HG03457 (cell line): ENCODE measurements at regions not wholly inside any gene's neighbourhood (a gene's known extent, or its start where the extent isn't known, plus 50 kb on each side); places are given as distances from the start of the nearest gene placed in this dataset.
"Not testable (repeated sequence)": the region's sequence is repeated elsewhere in the genome, so short reads cannot be mapped to it uniquely, and the experiment has no call there.

Source experiments
- ATAC-seq: cut with Tn5 transposase; IDR thresholded peaks from one replicate; pipeline ENCODE4 v1.9.1; 2021; ENCODE audit warnings: moderate number of reproducible peaks; ENCODE audit not compliant: unreplicated experiment

GRCh38 chr10:53440601-53441000 is 668.0 kb upstream of the MBL2 start:
- ATAC-seq: no peak

GRCh38 chr10:53439075-53439474 is 666.5 kb upstream of the MBL2 start:
- not testable (repeated sequence) for ATAC-seq

GRCh38 chr10:53434413-53434812 is 661.8 kb upstream of the MBL2 start:
- ATAC-seq: no peak

GRCh38 chr10:53432035-53432434 is 659.5 kb upstream of the MBL2 start:
- no peak for ATAC-seq

- no peak for ATAC-seq
Observed at GRCh38 chr10:53430974-53431373, 658.4 kb upstream of the MBL2 start.

GRCh38 chr10:53430127-53430891 is 657.7 kb upstream of the MBL2 start:
- no peak for ATAC-seq

GRCh38 chr10:53422223-53422888 is 649.8 kb upstream of the MBL2 start:
- ATAC-seq: no peak

- ATAC-seq: no peak
Observed at GRCh38 chr10:53412651-53413050, 640.1 kb upstream of the MBL2 start.

GRCh38 chr10:53406532-53406931 is 633.9 kb upstream of the MBL2 start:
- ATAC-seq: no peak

- no peak for ATAC-seq
Observed at GRCh38 chr10:53403688-53404087, 631.1 kb upstream of the MBL2 start.

GRCh38 chr10:53402594-53402993 is 630.0 kb upstream of the MBL2 start:
- ATAC-seq: no peak

- no peak for ATAC-seq
Observed at GRCh38 chr10:53401536-53401935, 629.0 kb upstream of the MBL2 start.

- ATAC-seq: no peak
Observed at GRCh38 chr10:53396876-53397275, 624.3 kb upstream of the MBL2 start.

GRCh38 chr10:53395449-53395848 is 622.9 kb upstream of the MBL2 start:
- ATAC-seq: no peak

GRCh38 chr10:53387562-53387961 is 615.0 kb upstream of the MBL2 start:
- no peak for ATAC-seq

- no peak for ATAC-seq
Observed at GRCh38 chr10:53382543-53382942, 610.0 kb upstream of the MBL2 start.

GRCh38 chr10:53379956-53380355 is 607.4 kb upstream of the MBL2 start:
- no peak for ATAC-seq

GRCh38 chr10:53370347-53370746 is 597.8 kb upstream of the MBL2 start:
- no peak for ATAC-seq

- ATAC-seq: no peak
Observed at GRCh38 chr10:53361936-53362335, 589.4 kb upstream of the MBL2 start.

GRCh38 chr10:53361281-53361680 is 588.7 kb upstream of the MBL2 start:
- ATAC-seq: no peak

GRCh38 chr10:53358978-53359377 is 586.4 kb upstream of the MBL2 start:
- not testable (repeated sequence) for ATAC-seq

- no peak for ATAC-seq
Observed at GRCh38 chr10:53358536-53358935, 586.0 kb upstream of the MBL2 start.

- no peak for ATAC-seq
Observed at GRCh38 chr10:53357587-53357986, 585.0 kb upstream of the MBL2 start.
